GM19372 (cell line): ENCODE measurements at regions not wholly inside any gene's neighbourhood (a gene's known extent, or its start where the extent isn't known, plus 50 kb on each side); places are given as distances from the start of the nearest gene placed in this dataset.

Experiments
- ATAC-seq: cut with Tn5 transposase; IDR thresholded peaks from one replicate; pipeline ENCODE4 v1.9.1; 2021; ENCODE audit warnings: mild to moderate bottlenecking, low read depth, moderate library complexity; ENCODE audit not compliant: unreplicated experiment

- no peak for ATAC-seq
Observed at GRCh38 chr6:51502996-51503395, 584.4 kb downstream of the PKHD1 start.

DNA sequence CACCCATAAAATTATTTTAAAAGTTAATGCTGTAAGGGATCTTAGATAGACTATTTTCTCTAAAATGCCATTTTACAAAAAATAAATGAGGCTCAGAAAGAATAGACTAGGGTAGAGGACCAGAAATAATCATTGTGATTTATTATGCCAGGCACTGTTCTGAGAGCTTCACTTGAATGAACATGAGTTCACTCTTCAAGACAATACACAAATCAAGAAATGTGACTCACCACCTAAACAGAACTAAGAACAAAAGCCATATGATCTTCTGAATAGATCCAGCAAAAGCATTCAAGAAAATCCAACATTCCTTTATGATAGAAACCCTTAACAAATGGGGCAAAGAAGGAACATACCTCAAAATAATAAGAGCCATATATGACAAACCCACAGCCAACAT is 582.0 kb downstream of the PKHD1 start:
- no peak for ATAC-seq

DNA sequence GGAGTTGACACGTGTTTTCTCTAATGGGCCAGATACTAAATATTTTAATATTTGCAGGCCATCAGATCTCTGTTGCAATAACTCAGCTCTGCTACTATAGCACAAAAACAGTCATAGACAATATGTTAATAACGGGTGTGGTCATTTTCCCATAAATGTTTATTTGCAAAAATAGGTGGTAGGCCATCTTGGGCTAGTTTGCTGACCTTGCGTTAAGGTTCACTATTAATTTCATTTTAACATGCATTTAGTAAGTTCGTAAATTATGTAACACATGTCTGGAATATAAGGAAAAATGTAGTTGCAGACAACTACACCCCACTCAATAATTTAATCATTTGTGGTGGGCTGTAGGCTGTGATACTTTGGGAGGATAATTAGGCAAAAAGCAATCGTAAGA is 577.8 kb downstream of the PKHD1 start:
- ATAC-seq: no peak

GRCh38 chr6:51511081-51511480 is 576.3 kb downstream of the PKHD1 start:
- ATAC-seq: no peak

DNA sequence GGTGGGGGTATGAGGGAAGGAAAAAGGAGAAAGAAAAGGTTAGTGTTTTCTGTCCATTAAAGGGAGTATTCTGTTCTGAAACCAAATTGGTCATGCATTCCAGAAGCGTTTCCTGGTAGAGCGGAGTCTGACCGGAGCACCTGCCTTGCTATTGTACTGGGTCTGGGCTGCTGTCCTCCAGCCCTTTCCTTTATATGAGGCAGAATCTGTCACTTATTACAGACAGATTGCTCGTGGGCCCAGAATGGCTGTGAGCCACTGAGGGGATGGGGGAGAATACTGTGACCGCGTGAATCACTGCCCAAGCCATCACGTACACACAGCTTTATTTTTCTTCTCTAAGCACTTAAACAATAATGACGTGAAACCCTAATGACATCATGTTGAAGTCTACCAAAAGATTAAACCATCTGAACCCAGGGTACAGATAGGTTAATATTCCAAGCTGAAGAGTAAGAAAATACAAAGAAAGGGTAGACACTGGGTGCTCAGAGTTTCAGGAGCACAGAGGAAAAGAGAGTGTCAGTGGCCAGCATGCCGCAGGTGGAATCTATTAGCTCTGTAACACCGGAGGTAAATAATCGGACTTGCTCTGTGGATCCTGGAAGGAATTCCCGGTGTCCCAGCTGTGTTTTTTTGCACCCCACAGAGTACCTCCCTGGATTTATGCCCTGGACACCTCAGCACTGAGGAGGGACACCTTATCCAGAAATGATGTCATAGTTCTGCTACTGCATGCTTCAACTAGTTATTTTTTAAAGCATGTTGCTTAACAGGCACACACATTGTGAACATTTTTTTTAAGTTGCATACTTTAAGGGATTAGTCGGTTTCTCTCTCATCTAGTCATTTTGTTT is 573.3 kb downstream of the PKHD1 start:
- ATAC-seq: no peak

GRCh38 chr6:51514748-51515402 is 572.5 kb downstream of the PKHD1 start:
- no peak for ATAC-seq

- ATAC-seq: no peak
Observed at GRCh38 chr6:51526049-51526448, 561.4 kb downstream of the PKHD1 start.

DNA sequence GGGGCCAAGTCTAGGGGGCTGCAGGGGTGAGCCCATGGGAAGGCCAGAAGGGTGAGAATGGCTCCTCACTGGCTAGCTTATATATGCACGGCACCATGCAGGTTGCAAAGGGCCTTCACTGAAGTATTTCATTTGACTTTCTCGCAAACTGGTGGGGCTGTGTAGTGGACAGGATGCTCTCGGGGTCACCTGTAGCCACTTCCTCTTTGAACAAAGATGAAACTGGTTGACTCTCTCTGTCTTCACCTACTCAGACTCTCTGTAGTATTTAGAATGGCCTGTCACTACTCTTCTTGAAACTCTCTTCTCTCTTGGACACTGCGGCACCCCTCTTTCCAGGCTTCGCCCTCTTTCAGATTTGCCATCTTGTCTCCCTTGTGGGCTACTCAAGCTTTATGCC is 560.5 kb downstream of the PKHD1 start:
- no peak for ATAC-seq

GRCh38 chr6:51528556-51528955 is 558.9 kb downstream of the PKHD1 start:
- no peak for ATAC-seq

DNA sequence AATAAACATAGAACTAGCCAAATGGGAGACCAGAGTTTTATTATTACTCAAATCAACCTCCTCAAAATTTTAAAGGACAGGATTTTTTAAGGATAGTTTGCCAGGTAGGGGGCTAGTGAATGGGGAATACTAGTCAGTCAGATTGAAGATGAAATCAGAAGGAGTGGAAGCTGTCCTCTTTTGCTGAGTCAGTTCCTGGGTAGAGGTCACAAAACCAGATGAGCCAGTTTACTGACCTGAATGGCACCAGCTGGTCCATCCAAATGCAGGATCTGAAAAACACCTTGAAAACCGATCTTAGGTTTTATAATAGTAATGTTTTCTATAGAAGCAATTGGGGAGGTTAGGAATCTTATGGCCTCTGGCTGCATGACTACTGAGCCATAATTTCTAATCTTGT is 558.2 kb downstream of the PKHD1 start:
- ATAC-seq: no peak

DNA sequence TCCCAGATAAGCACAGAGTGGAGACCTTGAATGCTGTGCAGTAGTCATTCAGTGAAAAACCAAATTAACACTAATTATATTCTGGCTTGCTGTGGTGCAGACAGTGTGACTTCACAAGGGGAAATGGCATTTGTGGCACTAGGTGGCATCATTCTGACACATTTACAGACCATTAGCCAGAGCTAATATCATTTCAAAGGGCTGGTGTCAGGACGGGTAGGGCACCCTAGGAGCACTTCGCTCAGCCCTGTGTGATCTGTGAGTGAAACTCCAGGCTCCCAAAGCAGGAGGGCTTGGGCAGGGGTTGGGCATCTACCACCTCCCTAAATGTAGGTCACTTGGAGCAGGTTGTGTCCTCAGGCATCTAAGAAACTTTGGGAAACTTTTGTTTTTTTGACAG is 555.8 kb downstream of the PKHD1 start:
- no peak for ATAC-seq

- no peak for ATAC-seq
Observed at GRCh38 chr6:51533962-51534361, 553.5 kb downstream of the PKHD1 start.

DNA sequence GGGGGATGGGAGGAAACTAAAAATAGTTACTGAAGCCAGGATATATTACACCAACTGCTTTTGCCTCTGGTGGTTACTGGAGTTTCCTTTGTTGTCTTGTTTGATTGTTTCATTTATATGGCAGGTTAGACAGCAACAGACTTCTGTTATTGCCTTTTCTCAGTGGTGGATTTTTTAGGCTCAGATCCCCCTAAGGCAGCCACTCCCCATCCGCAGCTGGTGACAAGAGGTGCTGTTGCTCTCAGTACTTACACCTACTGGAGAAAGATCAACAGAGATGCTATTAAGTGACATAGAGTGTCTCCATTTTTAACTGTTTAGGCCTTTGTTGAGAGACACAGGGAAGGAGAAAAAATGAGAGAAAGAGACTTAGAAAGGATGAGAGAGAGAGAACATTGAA is 552.1 kb downstream of the PKHD1 start:
- ATAC-seq: no peak

DNA sequence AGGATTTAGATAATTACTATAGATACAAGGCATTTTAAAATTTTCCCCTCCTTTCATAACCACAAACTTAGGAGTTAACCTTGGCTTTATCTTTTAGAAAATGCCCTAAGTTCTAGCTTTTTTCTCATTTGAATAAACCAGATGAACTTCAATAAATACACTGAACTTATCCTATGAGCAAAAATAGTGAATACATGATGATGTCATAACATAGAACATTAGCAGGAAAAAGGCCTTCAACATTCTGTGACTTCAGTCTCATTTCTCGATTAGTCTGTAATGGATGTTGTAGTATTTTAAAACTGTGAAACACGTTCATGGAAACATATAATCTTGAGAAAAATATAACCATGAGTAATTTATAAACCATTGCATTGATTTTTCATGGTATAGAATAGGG is 550.7 kb downstream of the PKHD1 start:
- no peak for ATAC-seq

GRCh38 chr6:51541847-51542246 is 545.6 kb downstream of the PKHD1 start:
- ATAC-seq: no peak

GRCh38 chr6:51542475-51542874 is 544.9 kb downstream of the PKHD1 start:
- ATAC-seq: no peak

DNA sequence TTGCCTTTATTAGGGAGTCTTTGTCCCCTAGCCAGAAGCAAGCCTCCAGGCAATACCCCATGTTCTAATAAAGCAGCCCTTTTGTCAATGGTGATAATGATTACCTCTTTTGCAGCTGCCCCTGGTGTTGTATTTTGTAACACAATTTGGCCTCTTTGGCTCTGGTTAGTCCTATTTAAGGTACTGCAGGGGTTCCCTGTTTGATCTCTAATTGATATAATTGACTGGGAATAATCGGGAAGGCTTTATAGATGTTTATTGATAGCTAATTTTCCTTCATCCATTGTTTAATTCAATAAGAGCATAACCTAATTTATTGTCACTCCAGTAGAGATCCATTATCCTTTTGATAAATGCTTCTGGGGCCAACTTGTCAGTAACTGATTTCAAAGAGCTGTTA is 537.2 kb downstream of the PKHD1 start:
- ATAC-seq: no peak

DNA sequence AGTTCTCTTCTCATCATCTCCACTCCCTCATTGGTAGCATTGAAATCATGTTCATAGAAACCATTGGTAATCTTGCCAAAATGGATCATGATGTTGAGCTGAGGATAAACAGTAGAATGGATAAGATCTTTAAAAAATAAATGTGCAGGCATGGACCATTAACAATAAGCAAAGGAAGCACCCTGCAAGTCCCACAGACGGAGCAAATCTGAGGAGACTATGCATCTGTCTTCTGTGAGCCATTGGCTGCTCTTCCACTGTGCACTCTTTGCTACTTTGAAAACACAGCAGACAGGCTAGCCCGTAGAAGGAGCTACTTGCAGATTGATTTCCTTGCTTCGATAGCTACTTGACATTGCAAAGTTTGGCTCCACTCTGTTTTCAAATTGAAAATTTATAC is 535.0 kb downstream of the PKHD1 start:
- no peak for ATAC-seq

DNA sequence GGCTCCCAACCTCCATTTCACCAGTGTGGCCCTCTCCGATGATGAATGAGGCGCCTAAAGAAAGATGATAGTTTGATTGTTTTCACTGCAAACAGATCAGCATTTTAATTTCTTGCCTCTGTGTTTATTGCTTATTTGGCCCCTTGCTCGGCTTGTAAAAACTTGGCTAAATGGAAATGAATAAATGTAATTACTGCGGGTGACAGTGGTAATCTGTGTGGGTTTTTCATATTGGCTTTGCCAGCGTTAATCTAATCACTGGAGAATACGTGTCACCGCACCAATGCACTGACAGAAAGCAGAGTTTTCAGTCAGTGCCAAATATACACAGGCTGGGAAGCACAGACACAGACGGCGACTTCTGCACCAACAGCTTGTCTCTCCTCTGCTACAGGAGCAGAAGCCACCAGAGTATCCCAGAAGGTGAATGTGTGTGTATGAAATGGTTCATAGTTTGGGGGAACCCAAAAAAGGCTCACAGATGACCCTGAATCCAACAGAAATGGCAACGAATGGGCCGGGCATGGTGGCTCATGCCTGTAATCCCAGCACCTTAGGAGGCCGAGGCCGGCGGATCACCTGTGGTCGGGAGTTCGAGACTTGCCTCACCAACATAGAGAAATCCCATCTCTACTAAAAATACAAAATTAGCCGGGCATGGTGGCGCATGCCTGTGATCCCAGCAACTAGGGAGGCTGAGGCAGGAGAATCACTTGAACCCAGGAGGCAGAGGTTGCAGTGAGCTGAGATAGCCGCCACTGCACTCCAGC is 534.0 kb downstream of the PKHD1 start:
- no peak for ATAC-seq

DNA sequence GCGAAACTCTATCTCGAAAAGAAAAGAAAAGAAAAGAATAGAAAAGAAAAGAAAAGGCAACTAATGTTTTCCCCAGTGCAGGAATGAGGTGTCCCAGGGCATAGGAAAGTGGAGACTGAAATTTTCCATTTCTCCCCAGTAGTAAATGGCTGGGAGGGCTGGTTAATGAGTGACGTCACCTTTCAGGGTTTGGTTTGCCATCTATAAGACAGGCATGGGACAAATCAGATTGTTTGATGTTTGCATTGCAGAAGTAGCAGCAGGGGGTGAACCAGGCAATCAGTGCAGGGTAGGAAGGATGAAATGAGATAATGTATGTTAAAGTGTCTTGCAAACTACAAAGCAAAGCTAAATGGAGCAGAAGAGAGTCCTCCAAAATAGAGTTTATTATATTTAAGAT is 533.4 kb downstream of the PKHD1 start:
- ATAC-seq: no peak

- no peak for ATAC-seq
Observed at GRCh38 chr6:51559059-51559458, 528.4 kb downstream of the PKHD1 start.
